ENCODE measurements at regions not wholly inside any gene's neighbourhood (a gene's known extent, or its start where the extent isn't known, plus 50 kb on each side); places are given as distances from the start of the nearest gene placed in this dataset.

DNA sequence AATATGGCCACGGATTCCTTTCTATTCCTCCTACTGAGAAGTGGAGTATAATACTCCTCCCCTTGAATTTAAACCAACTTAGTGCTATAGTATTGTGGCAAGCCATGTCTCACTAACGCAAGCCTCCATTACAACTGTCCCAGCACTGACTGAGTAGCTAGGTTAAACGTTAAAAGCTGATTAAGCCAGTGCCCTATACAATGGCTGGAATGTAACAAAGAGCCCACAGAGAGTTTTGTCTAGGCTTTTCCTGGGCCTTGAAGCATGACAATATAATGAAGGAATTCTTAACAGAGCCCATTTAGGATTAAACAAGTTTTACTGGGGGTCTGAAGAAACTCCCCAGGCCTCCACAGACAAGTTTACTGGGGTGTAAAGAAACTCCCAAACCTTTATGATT, 254.5 kb upstream of the DACH1 start:
- TF ChIP-seq, protein P1, sequence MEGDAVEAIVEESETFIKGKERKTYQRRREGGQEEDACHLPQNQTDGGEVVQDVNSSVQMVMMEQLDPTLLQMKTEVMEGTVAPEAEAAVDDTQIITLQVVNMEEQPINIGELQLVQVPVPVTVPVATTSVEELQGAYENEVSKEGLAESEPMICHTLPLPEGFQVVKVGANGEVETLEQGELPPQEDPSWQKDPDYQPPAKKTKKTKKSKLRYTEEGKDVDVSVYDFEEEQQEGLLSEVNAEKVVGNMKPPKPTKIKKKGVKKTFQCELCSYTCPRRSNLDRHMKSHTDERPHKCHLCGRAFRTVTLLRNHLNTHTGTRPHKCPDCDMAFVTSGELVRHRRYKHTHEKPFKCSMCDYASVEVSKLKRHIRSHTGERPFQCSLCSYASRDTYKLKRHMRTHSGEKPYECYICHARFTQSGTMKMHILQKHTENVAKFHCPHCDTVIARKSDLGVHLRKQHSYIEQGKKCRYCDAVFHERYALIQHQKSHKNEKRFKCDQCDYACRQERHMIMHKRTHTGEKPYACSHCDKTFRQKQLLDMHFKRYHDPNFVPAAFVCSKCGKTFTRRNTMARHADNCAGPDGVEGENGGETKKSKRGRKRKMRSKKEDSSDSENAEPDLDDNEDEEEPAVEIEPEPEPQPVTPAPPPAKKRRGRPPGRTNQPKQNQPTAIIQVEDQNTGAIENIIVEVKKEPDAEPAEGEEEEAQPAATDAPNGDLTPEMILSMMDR (IDR thresholded peaks at IDR 0.05), result no peak
- no peak for TF ChIP-seq POLR2A (IDR thresholded peaks at IDR 0.05)

All from heart left ventricle (tissue), 13 donors.